ENCODE measurements at regions not wholly inside any gene's neighbourhood (a gene's known extent, or its start where the extent isn't known, plus 50 kb on each side); places are given as distances from the start of the nearest gene placed in this dataset.

GRCh38 chr6:40685862-40686261 is 98.7 kb upstream of the LRFN2 start:
- TF ChIP-seq EZH2 (IDR thresholded peaks at IDR 0.05; ENCODE audit: low read length) (no peak), CTCF (optimal IDR thresholded peaks at IDR 0.05 in 1 of 3, IDR thresholded peaks at IDR 0.05 in 1 of 3, conservative IDR thresholded peaks at IDR 0.05 in 1 of 3; ENCODE audit: extremely low read depth in 1 of 3, insufficient read depth in 2 of 3, low read length in 3 of 3) (no peak)
